Anterior cingulate cortex (tissue), 58 donors: ENCODE measurements at regions not wholly inside any gene's neighbourhood (a gene's known extent, or its start where the extent isn't known, plus 50 kb on each side); places are given as distances from the start of the nearest gene placed in this dataset.

Experiments used
- DNase-seq, 58 donors: peaks; one replicate each; lab custom pipeline; 2025; lab: John Stamatoyannopoulos, UW

DNA sequence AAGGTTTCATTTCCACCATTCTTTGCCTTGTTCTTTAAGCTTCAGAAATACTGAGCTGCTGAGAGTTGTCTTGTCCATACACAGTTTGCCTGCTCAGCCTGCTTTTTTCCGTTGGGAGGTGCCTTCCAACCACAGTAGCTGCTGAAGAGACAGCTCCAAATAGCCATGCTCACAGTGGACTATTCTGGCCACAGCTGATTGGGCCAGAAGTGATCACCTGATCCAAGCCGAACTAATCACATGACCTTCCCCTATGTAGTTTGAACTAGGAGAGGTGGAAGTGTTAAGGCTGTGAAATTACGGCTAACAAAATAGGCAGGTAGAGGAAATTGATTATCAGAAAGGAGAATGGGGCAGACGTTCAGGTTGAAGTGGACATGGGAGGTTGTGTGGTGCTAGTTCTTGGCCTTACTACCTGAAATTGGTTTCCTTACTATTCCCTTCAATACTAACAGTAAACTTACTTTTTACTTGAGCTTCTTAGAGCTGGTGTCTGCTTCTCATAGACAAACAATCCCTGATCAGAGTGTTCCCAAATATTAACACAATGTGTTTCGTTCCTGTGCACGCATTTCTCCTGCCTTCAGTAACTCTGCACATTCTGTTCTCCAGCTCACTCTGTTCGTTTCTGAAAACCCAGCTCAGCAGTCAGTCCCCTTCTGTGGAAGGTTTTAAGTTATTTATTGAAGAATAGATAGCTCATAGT, 136.1 kb downstream of the RWDD3 start:
- no peak for DNase-seq

DNA sequence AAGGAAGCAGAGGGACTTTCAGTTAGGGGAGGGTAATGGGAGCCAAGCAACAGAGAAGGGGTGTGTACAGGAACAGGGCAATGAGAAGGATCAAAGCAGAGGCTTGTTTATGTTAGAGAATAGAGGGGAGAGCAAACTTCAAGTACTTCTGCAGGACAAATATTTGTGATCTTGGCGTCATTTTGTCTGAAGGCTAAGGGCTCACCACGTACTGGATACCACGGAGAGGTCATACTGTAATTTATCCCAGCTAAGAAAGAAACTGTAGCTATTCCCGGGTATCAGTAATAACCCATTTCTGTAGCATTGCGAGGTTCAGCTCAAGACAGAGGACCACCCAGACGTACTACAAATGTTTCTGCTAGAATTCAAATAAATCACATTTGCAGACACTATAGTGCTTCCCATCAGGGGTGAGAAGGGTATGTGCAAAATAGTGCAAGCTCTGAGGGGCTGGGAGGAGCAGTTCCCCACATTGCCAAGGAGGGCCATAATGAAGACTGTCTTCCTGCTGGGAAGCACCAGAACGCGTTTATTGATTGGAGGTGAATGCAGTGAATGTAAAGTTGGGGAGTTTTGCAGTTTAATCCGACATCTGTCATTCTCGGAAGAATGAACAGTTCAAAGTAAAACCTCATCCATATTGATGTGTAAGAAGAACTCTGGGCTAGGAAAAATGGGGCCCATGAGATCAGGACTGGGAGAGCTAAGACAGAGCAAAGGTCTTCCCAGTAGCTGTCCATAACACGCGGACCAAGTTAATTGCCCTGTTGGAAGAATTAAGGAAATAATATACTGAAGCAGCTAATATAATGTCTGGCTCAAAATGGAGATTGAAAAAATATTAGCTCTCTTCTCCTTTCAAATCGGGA, 136.9 kb downstream of the RWDD3 start:
- DNase-seq: no peak

DNA sequence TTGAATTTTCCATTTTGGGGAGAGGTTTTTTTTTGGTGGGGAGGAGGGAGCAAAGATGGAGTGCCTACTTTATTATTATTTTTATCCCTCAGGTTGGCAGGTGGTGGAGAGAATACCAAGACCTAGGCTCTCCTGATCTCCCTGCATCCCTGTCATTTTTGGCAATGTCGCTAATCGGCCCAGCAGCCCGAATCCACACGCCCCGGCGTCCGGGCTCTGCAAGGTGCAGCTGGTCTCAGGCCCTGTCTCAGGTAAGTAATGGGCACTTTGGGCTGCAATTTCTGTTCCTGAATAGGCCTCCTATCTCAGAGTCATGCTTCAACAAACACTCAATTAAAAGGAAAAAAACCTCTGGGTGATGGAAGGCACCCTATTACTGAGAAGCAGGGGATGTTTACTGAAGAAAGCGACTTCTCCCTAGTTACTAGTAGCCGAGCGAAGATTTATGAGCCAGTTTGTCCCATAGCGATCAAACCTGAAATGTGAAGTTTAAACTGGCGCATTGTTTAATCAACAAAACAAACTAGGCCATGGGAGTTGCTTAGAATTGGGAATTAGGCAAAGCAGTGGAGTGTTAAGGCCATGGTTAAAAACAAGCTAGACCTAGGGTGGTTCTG, 137.8 kb downstream of the RWDD3 start:
- DNase-seq: no peak

DNA sequence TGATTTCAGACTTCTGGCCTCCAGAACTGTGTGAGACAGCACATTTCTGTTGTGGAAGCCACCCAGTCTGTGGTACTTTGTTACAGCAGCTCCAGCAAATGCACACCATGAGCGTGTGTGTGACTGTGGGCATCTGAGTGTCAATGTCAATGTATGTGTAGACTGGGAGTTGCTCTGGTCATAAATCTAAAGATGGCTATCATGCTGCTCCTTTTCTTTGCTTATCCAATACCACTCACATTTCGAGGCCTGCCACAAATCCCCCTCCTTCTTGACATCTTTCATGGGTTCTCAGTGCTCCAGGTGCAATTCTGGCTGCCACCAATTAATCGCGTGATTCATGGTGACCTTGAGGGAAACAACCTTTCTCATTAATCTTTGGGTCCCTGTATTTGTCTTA, 141.2 kb downstream of the RWDD3 start:
- no peak for DNase-seq

DNA sequence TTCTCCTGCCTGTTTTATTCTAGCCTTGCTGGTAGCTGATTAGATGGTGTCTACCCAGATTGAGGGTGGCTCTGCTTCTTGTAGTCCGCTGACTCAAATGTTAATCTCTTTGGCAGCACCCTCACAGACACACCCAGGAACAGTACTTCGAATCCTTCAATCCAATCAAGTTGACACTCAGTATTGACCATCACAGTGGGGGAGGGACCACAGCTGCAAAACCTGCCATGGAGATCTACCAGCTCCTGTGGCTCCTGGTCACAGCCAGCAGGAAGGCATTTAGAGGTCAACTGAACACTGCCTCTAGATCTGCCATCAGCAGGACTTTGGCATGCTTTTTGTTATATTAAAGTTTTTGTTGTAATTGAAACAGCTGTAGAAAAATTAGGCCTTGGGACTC, 146.9 kb downstream of the RWDD3 start:
- DNase-seq: no peak

DNA sequence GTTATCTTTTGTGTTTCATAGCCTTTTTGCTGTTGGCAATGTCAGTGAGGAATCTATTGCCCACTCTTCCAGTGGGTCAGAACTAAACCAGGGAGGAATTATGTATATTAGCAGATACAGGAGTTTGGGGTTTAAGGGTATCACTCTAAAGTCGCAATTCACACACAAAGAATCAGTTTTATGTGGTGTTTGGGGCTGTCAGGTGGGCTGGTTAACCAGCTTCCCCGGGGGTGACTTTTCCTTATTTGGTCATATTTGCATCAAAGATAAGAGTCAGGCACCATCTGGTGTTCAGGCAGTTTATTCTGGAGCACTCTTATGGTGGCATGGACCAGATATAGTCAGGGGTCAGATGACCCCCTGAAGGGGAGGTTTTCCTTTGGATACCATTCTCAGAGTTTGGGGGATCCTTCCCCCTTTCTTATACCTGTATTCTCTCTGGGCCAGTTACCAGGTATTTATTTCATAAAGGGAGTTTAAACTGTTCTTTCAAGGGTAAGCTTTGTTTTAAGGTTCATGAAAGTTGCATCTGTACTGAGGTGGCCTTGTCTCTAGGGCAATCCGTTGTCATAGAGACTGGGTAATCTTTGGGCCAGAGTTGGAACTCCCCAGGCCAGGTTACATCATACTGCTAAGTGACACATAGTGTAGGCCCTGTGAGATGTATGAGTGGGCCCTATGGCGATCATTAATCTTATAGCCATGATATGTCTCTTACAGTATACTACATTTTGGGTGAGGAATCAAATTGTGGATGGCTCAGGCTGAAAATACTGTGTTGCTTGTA, 148.2 kb downstream of the RWDD3 start:
- DNase-seq: no peak

DNA sequence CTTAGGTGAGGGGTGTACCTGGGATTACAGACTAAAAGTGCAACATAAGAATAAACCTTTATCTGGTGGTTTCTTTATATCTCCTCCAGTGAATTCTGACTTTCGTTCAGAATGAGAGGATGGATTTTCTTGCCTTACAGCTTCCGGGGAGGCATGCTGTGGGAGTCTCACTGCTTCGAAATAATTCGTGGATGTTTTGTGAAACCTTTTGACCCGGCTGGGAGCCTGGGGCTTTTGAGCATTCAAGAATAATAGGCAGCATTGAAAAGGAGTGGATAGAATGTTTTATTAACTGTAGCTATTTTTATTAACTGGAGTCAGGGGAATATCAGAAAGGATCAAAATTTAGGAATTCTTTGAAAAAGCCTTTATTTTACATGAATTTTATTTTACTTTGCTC, 149.1 kb downstream of the RWDD3 start:
- no peak for DNase-seq

DNA sequence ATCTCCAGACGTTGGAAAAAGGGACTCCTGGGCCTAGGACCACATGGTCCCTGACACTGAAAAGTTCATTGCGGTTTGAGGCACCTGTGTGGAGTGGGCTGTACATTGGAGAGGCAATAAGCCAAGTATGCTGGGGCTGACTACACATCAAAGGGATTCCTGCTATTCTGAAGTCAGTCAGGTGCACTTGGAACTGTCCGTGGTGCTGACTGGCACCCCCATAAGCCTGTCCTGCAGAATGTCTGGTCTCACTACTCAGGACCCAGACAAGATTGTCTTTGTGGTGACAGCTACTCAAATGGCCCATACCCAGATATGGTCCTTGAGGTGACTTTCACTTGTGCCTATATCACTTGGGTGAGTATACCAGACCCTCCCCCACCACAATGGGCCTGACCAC, 150.6 kb downstream of the RWDD3 start:
- no peak for DNase-seq

DNA sequence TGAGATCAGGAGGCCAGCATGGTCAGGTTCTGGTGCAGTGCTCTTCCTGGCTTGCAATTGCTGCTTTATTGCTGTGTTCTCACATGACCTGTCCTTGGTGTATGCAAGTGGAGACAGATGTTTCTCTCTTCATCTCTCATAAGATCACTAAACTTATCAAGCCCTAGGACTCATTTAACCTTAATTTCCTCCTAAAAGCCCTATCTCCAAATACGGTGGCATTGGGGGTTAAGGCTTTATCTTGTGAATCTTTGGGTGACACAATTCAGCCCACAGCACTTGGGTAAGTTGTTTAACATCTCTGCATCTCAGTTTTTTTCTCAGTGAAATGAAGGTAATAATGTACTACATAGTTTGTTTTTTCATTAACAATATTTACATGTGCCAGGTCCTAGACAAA, 152.4 kb downstream of the RWDD3 start:
- DNase-seq: no peak

DNA sequence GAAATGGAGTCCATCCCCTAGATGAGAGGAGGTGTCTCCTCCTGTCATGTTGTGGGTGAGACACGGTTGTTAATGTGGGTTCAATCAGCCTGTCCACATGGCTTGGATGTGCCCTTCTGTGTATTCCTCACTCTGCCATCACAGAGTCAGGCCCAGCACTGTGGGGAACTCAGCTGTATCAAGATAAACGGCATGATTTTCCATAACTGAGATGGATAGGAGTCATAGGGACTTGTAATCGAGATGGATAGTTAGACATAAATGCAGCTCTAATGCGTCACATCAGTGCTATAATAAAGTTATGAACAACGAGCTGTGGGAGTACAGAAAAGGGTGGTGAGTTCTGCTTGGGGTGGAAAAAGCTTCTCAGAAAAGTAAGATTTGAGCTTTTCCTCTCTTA, 152.9 kb downstream of the RWDD3 start:
- no peak for DNase-seq

DNA sequence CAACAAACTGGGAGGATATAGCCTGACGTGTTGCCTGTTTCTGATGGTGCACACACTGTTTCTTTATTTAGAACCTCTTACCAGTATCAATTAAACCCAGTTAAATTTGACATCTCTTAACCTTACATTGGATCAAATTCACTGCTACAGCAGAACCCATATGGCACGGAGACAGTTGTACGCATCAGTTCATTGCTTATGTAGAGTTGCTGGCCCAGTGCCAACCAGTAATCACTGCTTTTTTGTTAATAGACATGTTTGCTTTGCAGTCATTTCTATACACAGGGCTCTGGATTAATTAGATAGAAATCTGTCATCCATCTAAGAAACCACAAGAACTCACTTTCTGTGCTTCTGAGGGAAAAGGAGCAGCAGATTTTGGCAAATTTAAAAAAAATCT, 154.0 kb downstream of the RWDD3 start:
- DNase-seq: peak in 1 of 58 donors; percentile 12

DNA sequence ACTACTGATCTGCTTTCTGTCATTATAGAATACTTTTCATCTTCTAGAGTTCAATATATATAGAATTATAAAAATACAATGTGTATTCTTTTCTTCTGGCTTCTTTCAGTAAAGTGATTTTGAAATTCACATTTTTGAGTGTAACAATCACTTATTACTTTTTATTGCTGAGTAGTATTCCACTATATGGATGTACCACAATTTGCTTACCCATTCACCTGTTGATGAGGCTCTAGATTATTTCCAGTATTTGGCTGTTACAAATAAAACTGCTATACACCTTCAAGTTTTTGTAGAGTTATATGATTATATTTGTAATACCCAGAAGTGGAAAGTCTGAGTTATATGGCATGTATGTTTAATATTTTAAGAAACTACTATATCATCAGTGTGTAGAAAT, 159.4 kb downstream of the RWDD3 start:
- no peak for DNase-seq

DNA sequence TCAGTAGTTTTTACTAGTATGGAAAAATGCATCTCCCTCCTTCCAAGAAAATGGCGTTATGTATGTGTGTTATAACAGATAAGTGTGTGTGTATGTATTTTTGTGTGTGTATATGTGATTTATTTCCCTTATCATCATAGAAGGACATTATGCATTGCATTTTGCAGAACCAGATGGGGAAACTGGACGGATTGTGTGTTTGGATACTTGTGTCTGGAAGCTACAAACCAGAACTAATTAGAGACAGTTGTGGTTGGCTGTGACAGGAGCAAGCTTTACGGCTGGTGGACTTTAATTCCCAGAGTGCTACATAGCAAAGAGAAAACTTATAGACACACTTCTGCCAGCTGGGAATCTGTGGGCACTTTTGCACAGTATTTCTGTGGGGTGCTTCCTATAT, 162.5 kb downstream of the RWDD3 start:
- DNase-seq: no peak

DNA sequence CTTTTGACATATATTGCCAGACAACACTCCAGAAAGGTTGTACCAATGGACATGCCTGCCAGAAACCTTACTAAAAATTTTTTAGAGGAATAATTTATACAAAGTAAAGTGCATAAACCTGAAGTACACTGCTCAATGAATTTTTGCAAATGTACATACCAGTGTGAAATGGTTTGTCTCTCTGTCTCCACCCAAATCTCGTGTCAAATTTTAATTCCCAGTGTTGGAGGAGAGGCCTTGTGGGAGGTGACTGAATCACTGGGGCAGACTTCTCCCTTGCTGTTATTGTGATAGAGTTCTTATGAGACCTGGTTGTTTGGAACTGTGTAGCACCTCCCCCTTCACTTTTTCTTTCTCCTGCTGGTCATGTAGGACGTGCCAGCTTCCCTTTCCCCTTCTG, 168.8 kb downstream of the RWDD3 start:
- DNase-seq: no peak

DNA sequence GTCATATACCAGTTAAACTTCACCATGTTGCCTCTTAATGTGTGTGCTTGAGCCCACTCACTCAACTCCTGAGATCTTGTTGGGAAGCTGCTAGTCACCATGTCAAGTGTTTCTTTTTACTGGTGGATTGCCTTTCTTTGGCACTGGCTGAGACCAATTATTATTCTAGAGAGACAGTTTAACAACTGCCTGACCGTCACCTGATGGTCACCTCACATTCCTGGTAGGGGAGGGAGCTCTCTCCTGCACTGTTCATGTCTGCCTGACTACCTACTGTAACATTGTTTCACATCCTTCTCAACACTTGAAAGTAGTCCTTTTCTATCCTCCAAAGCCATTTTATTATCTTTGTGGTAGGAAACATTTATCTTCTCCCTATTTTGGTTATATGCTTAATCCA, 172.3 kb downstream of the RWDD3 start:
- DNase-seq: no peak

DNA sequence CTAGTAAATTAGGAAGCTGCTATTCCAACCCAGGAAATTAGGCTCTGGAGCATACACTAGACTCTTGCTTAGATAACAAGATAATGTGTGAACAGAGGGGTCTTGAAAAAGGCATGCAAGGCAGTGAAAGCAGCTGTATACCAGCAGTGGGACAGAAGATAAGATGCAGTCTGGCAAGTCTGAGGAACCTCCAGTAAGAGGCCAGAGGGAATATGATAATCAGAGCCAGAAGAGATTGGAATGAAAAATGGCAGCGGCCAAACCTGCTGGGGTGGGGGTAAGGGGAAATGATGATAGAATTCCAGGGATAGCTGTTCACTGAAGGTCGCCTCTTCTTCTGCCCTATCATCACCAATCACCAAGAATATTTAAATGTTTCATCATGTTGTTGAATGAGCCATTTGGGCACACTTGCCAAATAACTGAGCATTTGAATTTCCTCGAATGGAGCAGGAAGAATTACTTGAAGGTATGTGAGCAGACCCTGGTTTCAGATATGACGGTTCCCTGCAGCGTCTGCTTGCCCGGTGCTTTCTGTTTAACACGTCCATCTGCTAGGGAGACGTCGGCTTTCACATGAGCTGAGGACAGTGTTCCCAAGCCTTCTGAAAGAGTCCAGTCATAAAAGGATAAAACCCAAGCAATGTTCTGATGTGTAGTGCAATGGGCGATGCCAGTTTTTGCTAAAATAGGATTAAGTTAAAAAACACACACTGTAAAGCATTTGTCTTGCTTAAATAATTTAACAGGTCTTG, 173.3 kb downstream of the RWDD3 start:
- peak in 12 of 58 donors; percentile 2 to 47 (median 13) for DNase-seq

DNA sequence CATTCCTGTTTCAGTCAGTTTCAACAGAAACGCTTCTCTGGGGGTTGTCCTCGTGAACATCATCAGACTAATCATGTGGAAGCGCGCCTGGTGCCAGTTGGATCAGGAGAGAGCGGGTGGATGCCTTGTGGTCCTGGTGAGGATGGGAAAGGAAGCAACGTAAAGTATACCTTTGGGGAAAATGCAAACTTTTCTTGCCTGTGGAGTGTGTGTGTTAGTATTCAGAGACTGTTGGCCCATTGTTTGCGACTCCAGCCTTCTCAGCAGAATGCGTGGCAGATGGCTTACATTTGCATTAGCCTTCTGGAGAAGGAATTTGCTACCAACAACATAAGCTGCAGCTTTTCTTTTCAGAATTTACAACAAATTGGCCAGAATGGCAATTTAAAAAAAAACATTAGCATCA, 173.9 kb downstream of the RWDD3 start:
- DNase-seq: peak in 41 of 58 donors; percentile 1 to 53 (median 12)

DNA sequence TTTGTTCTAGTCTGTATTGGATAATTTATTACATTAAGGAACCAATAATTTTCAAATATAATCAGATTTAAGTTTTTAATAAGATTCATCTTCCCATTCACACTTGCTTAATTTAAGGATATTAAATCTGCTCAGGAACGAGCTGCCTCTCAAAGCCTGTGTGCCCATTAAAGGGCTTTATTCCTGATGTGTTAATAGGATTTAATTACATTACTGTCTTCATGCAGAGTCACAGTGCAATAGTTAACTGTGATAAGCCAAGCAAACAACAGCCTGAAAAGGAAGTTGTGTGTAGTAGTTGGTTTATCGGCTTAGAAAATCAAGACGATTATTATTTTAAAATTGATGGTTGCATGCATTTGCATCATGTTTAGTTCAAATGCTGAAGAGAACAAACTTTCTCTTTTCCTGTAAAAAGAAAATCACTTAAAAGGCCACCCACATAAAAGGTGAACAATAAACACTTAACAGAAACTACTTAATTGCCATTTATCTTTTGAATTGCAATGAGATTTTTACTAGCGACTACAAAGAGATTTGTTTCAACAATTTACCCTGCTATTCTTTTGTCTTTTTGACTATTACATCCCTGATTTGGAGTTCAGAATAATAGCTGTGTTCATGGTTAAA, 174.6 kb downstream of the RWDD3 start:
- no peak for DNase-seq

DNA sequence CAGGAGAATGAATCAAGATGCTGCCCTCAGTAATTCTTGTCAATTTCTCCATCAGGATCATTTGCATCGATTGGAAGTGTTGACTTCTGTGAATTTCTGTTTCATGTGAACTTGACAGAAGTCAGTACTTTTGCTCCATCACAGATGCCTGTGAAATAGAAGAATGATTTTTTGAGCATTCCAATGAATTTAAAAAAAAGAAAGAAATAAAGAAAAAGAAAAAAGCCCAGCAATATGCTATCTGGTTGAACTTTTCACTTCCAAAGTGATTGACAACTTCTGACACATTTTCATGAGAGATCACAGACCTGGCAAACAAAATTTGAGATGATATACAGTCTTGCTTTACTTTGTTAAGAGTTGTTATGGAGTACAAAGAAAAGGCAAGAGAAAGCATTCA, 175.3 kb downstream of the RWDD3 start:
- no peak for DNase-seq

DNA sequence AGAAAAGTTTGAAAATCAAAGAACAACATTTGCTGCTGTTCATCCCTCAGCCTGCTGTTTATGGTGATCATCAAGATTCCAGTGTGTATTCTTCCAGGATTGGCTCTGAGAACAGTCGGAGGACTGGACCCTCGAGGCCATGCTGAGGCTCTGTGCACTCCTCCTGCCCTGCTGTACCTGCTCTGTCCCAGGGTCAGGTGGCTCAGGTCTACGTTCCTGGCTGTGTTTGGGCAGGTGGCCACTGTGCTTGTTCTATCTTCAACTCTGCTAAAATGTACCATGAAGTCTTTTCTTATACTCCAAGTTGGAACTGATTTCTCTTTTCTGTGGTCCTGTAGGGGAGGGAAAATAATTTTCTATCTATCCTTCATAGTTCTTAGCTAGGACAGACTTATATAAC, 175.9 kb downstream of the RWDD3 start:
- no peak for DNase-seq
